GM12872 (cell line): ENCODE measurements at regions not wholly inside any gene's neighbourhood (a gene's known extent, or its start where the extent isn't known, plus 50 kb on each side); places are given as distances from the start of the nearest gene placed in this dataset.

Experiments used
- TF ChIP-seq, protein P1 (sequence below): IDR thresholded peaks from 3 replicates; pipeline ENCODE4 v1.5.1; 2011; ENCODE audit warnings: low read depth, mild to moderate bottlenecking, low read length, moderate library complexity; ENCODE audit not compliant: insufficient read depth

DNA sequence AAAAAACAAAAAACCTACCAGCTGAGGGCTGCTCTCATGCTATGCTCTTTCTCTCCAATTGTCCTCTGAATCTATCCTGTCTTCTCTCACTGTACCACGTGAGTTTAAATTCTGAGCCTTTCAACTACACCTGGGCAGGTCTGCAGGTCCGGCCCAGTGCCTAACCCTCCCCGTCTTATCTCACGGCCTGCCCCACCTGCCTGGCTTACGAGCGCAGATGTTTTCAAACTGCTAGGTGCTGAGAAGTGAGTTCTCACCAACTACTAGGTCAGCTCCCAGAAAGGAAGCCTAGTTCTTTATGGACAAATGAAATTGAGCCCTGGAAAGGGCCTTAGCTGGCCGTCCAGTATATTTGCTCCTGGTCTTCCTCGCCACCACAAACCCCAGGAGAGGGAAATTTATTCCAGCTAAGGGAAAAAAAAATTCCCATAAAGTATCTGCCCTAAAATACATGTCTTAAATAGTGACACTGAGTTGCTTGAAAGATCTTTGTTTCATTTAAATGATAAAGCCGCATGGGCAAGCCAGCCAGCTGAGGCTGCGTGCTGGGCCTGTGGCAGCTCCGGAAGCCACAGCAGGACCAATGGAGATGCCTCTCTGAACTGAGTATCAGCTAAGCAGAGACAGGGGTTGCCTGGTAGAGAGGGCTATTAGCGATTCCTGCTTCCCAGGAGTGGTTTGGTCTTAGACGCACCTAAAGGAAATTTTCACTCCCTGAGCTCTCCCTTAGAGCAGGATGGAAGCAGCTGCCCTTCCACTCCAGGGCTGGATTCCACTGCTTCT is 92.5 kb upstream of the NCK2 start:
- TF ChIP-seq, protein P1, sequence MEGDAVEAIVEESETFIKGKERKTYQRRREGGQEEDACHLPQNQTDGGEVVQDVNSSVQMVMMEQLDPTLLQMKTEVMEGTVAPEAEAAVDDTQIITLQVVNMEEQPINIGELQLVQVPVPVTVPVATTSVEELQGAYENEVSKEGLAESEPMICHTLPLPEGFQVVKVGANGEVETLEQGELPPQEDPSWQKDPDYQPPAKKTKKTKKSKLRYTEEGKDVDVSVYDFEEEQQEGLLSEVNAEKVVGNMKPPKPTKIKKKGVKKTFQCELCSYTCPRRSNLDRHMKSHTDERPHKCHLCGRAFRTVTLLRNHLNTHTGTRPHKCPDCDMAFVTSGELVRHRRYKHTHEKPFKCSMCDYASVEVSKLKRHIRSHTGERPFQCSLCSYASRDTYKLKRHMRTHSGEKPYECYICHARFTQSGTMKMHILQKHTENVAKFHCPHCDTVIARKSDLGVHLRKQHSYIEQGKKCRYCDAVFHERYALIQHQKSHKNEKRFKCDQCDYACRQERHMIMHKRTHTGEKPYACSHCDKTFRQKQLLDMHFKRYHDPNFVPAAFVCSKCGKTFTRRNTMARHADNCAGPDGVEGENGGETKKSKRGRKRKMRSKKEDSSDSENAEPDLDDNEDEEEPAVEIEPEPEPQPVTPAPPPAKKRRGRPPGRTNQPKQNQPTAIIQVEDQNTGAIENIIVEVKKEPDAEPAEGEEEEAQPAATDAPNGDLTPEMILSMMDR, result no peak

DNA sequence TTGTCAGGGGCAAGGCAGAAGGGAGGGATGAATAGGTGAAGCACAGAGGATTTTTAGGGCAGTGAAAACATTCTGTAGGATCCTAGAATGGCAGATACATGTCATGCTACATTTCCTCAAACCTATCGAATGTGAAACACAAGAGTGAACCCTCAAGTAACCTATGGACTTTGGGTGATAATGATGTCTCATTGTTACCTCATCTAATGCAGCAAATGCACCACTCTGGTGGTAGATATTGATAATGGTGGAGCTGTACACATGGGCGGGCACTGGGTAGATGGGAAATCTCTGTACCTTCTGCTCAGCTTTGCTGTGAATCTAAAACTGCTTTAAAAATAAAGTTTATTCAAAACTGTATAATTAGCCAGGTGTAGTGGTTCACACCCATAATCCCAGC is 95.2 kb upstream of the NCK2 start:
- TF ChIP-seq, protein P1, result no peak

DNA sequence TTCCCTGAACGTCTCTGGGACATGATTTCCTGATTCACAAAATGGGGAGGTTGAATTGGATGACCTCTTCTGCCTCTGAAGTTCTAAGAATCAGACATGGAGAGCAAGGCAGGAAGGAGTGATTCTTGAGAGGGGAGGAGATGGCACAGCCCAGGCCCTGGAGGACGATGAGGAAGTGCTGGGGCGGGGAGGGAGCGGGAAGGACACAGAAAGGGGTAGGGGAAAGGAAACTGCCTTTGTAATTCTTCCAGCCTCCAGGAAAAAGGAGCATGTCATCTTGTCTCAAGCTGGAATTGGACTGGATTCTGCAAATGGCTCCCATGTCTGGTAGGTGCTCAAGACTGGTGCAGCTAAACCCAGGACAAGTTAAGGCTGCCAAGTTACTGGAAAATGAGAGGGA is 97.0 kb upstream of the NCK2 start:
- TF ChIP-seq, protein P1, result no peak

DNA sequence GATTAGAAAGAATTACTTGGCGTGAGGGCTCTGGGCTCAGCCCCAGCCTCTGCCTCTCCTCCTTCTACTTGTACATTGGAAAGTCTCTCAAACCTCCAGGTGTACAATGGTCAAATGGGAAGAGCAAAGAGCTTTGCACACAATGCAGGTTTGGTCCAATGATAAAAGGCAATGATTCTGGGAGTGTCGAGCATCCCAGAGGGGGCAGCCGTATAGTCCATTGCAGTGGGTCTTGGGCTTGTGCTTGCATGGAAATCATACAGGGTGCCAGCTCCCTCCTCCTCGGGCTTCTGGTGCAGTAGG is 98.0 kb upstream of the NCK2 start:
- TF ChIP-seq, protein P1, result no peak

DNA sequence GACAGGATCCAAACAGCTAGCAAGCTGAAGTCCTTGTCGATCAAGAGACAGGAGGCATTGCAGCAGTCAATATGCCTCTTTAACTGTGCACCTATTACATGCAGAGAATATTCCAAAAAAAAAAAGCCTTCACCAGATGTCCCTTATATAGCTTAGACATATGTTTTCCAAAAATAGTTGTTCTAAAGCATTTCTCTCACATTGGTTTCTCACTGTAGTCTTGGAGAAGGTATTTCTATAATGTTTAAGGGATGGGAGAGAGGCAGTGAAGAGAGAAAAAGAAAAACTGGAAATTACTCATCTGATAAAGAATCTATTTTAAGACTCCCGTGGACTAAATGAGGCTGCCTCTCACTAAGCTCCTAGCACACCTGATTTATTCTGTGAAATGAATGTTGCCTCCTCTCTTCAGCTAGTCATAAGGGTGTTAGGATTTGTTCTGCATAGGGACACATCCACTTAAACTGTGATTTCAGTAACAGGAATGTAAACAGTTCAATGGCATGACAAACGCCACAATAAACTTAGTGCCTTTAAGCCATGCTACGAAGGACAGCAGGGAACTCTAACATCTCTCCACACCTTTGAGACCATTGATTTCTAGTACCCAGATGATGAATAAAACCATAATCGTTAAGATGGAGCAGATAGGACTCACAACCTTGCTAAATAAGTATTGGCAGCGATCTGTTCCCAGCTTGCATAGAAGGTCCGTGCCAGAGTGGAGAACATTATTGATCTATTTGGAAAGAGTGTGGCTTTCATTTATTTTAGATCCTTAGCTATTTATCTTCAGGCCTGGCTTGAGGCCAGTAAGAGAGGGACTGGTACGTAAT is 98.6 kb upstream of the NCK2 start:
- TF ChIP-seq, protein P1, result no peak

DNA sequence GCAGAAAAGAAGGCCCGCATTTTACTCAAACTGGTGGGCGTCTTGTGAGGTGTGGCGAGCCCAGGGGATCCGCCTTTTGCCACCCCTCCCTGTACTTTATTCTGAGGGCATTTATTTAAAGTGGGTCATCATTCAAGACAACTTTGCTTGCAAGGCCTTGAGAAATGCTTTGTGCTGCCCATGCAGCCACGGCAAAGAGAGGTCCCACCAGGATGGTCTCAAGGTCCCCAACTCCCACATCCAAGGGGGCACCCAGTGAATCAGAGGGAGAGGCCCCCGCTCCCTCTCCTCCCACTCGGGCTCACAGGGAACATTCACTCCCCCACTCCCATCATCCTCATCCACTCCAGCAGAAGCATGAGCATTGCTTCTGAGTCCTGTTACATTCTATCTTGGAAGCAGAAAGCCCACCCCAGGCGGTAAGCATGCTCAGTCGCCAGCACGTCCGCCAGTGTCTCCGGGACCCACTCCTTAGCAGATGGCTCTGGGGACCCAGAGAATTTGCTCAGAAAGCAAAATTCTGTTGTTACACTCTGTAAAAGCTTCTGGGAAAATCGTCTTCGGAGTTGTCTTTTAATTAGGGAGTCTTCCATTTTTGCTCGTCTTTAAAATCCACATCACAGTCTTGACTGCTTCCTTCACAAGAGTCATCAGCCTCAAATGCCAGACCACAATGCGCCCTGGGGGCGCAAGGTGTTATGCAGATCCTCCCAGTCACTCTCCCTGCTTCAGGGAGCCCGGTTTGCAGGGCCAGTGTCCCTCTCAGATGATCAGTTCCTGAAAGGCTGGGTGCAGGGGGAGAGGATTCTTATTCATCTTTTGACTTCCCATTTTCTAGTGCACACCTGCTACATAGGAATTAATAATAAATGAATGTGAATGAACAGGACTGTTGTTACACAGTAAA is 99.4 kb upstream of the NCK2 start:
- TF ChIP-seq, protein P1, result no peak
